ENCODE measurements at regions not wholly inside any gene's neighbourhood (a gene's known extent, or its start where the extent isn't known, plus 50 kb on each side); places are given as distances from the start of the nearest gene placed in this dataset.
"Not testable (repeated sequence)": the region's sequence is repeated elsewhere in the genome, so short reads cannot be mapped to it uniquely, and the experiment has no call there.

- H3K27ac ChIP-seq: no peak overlapping the region
- H3K27me3 ChIP-seq: no peaks in the 10 kb centered on the region
- no peaks in the 10 kb centered on the region for H3K4me1 ChIP-seq
- H3K9me3 ChIP-seq: no peaks in the 10 kb centered on the region
- H3K4me3 ChIP-seq: no peak overlapping the region
- DNase-seq: no peak
- no peak for ATAC-seq (ENCODE audit: low FRiP score in 2 of 2)
- TF ChIP-seq, protein P1, sequence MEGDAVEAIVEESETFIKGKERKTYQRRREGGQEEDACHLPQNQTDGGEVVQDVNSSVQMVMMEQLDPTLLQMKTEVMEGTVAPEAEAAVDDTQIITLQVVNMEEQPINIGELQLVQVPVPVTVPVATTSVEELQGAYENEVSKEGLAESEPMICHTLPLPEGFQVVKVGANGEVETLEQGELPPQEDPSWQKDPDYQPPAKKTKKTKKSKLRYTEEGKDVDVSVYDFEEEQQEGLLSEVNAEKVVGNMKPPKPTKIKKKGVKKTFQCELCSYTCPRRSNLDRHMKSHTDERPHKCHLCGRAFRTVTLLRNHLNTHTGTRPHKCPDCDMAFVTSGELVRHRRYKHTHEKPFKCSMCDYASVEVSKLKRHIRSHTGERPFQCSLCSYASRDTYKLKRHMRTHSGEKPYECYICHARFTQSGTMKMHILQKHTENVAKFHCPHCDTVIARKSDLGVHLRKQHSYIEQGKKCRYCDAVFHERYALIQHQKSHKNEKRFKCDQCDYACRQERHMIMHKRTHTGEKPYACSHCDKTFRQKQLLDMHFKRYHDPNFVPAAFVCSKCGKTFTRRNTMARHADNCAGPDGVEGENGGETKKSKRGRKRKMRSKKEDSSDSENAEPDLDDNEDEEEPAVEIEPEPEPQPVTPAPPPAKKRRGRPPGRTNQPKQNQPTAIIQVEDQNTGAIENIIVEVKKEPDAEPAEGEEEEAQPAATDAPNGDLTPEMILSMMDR (IDR thresholded peaks at IDR 0.05): no peak
- TF ChIP-seq POLR2AphosphoS5 (IDR thresholded peaks at IDR 0.05) (no peak), EP300 (IDR thresholded peaks at IDR 0.05) (no peak), POLR2A (IDR thresholded peaks at IDR 0.05) (no peak)
- H3K36me3 ChIP-seq: no peaks in the 10 kb centered on the region
- WGBS, 2 donors: 84% methylated on average over 2 of the region's 2 CpGs; no CpG with 5 or more reads in 1 of the 2 donors
Observed at GRCh38 chrX:103428525-103428924, 52.2 kb downstream of the BEX3 start.

DNA sequence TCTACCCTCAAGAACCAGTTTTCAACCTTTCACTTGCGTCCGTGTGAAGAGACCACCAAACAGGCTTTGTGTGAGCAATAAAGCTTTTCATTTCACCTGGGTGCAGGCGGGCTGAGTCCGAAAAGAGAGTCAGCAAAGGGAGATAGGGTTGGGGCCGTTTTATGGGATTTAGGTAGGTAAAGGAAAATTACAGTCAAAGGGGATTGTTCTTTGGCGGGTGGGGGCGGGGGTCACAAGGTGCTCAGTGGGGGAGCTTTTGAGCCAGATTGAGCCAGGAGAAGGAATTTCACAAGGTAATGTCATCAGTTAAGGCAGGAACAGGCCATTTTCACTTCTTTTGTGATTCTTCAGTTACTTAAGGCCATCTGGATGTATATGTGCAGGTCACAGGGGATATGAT, 52.7 kb downstream of the BEX3 start:
- ATAC-seq (ENCODE audit: low FRiP score in 2 of 2); H3K27ac ChIP-seq; H3K9me3 ChIP-seq; H3K27me3 ChIP-seq; H3K4me3 ChIP-seq; H3K4me1 ChIP-seq; H3K36me3 ChIP-seq; DNase-seq: not testable (repeated sequence)
- WGBS, 2 donors: 75 to 97% methylated on average over 7 of the region's 7 CpGs

DNA sequence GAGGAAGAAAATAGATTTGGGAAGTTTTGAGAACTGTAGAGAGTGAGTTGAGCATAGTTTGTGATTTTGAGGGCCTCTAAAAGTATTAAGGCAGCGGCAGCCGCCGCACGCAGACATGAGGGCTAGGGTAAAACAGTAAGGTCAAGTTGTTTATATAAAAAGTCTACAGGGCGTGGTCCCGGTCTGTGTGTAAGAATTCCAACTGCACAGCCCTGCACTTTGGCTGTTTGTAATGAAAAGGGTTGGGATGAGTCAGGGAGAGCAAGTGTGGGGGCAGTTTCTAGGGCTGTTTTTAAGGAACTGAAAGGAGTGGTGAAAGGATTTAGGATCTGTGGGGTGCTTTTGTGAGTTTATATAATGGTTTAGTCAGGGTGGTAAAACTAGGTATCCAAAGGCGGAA, 55.0 kb downstream of the BEX3 start:
- Histone ChIP-seq H3K27ac (no peak overlapping the region), H3K4me3 (peak overlapping the region in 1 of 4 donors; percentile 15), H3K4me1 (no peaks in the 10 kb centered on the region), H3K36me3 (no peaks in the 10 kb centered on the region), H3K27me3 (no peaks in the 10 kb centered on the region), H3K9me3 (no peaks in the 10 kb centered on the region)
- DNase-seq (no peak), ATAC-seq (ENCODE audit: low FRiP score in 2 of 2) (no peak)
- 33 to 79% methylated on average over 6 to 7 of the region's 7 CpGs for WGBS, 2 donors
- TF ChIP-seq, protein P1 (IDR thresholded peaks at IDR 0.05): no peak

GRCh38 chrX:103432841-103433240, 56.5 kb downstream of the BEX3 start:
- H3K4me3 ChIP-seq: peak overlapping the region in 1 of 4 donors; percentile 12
- not testable (repeated sequence) for DNase-seq; ATAC-seq (ENCODE audit: low FRiP score in 2 of 2); H3K4me1 ChIP-seq; H3K27ac ChIP-seq; H3K9me3 ChIP-seq; H3K36me3 ChIP-seq; H3K27me3 ChIP-seq
- 89 to 91% methylated on average over 2 to 5 of the region's 5 CpGs for WGBS, 2 donors

DNA sequence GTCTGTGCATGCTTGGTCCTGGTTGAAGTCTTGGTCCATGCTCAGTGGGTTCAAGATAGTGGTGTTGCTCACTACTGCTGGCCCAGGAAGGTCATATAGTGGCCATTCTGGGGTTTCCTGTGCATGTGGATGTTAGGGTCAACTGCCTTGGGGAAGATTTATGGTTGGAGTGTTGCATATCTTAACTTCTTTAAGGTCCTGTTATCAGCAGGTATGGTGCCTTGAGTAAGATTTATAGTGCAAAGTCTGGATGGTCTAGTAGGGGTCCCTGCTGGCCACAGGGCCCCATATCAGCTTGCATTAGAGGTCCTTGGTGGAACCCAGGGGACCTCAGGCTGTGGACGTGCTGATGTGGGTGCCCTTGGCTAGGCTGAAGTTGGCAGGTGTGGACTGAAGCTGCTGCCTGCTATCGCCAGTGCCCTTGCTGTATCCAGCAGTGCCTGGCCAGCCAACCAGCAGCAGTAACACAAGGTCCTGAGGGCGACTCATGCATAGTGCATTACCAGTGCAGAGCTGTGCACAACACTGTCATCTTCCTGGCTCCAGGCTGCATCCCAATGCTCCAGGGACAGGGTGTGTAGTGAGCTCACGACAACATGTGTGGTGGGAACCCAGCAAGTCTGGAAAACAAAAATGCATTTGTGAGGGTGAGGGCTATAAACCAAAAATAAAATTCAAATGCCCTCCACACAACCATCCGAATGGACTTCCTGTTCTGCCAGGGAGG, 61.0 kb downstream of the BEX3 start:
- Histone ChIP-seq H3K27ac (no peak overlapping the region), H3K4me1 (no peaks in the 10 kb centered on the region), H3K27me3 (no peaks in the 10 kb centered on the region), H3K4me3 (no peak overlapping the region), H3K9me3 (no peaks in the 10 kb centered on the region), H3K36me3 (no peaks in the 10 kb centered on the region)
- 70 to 100% methylated on average over 2 to 5 of the region's 5 CpGs for WGBS, 2 donors
- TF ChIP-seq, protein P1 (IDR thresholded peaks at IDR 0.05): no peak
- TF ChIP-seq POLR2A (IDR thresholded peaks at IDR 0.05): no peak
- TF ChIP-seq POLR2AphosphoS5 (IDR thresholded peaks at IDR 0.05): no peak
- TF ChIP-seq EP300 (IDR thresholded peaks at IDR 0.05): no peak
- DNase-seq (no peak), ATAC-seq (ENCODE audit: low FRiP score in 2 of 2) (peak in 1 of 2 donors; percentile 65)

DNA sequence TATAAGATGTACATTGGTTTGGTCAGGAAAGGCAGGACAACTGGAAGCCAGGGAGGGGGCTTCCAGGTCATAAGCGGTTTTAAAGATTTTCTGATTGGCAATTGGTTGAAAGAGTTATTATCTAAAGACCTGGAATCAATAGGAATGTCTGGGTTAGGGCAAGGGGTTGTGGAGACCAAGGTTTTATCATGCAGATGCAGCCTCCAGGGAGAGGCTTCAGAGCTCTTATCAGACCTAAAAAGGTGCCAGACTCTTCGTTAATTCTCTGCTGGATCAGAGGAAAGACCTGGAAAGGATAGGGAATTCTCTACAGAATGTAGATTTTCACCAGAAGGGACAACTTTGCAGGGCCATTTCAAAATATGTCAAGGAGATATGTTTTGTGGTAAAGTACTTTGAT, 62.8 kb downstream of the BEX3 start:
- TF ChIP-seq POLR2A (IDR thresholded peaks at IDR 0.05) (no peak), POLR2AphosphoS5 (IDR thresholded peaks at IDR 0.05) (no peak), EP300 (IDR thresholded peaks at IDR 0.05) (no peak)
- TF ChIP-seq, protein P1 (IDR thresholded peaks at IDR 0.05): no peak
- H3K4me1 ChIP-seq: no peaks in the 10 kb centered on the region
- no peak overlapping the region for H3K4me3 ChIP-seq
- no peak overlapping the region for H3K27ac ChIP-seq
- no peak for DNase-seq
- H3K36me3 ChIP-seq: no peaks in the 10 kb centered on the region
- H3K27me3 ChIP-seq: no peaks in the 10 kb centered on the region
- no peaks in the 10 kb centered on the region for H3K9me3 ChIP-seq
- WGBS, 2 donors: 55 to 72% methylated on average over 2 of the region's 2 CpGs
- no peak for ATAC-seq (ENCODE audit: low FRiP score in 2 of 2)
